T47D (cell line): ENCODE measurements at regions not wholly inside any gene's neighbourhood (a gene's known extent, or its start where the extent isn't known, plus 50 kb on each side); places are given as distances from the start of the nearest gene placed in this dataset.

Experiments used
- DNase-seq, 2 experiments: peaks; one replicate each; pipeline versions ENCODE4 v3.0.0 to v3.0.0-alpha.2; 2011 to 2012; ENCODE audit warnings: low read depth in 1 of 2, low spot score in 1 of 2
- JUND ChIP-seq: IDR thresholded peaks from 2 replicates; pipeline ENCODE4 v1.6.1; 2012; ENCODE audit warnings: low read depth
- in situ Hi-C: cut with HindIII; loops from 2 replicates; pipeline ENCODE4 v1.10.0; 2016; ENCODE audit warnings: low sequenced_read_pairs, low pct_unique_long_range_greater_than_20kb

GRCh38 chr22:46035380-46035741 lies 58.4 kb upstream of the WNT7B start:
- in situ Hi-C loops = no loop called here
- no peak for DNase-seq
- TF ChIP-seq JUND = no peak

- peak; percentile 93 to 98 for DNase-seq
- in situ Hi-C loops = no loop called here
- TF ChIP-seq JUND = no peak
Observed at GRCh38 chr22:46035742-46036557, 59.0 kb upstream of the WNT7B start.

- in situ Hi-C loops = no loop called here
- peak in 1 of 2 experiments; percentile 69 for DNase-seq
- TF ChIP-seq JUND = no peak
Observed at GRCh38 chr22:46036558-46037408, 59.8 kb upstream of the WNT7B start.

- DNase-seq = no peak
- in situ Hi-C loops = no loop called here
- no peak for TF ChIP-seq JUND
Observed at GRCh38 chr22:46038174-46038487, 61.2 kb upstream of the WNT7B start.

GRCh38 chr22:46038516-46039430 lies 61.8 kb upstream of the WNT7B start:
- in situ Hi-C loops = no loop called here
- DNase-seq = no peak
- TF ChIP-seq JUND = no peak

DNA sequence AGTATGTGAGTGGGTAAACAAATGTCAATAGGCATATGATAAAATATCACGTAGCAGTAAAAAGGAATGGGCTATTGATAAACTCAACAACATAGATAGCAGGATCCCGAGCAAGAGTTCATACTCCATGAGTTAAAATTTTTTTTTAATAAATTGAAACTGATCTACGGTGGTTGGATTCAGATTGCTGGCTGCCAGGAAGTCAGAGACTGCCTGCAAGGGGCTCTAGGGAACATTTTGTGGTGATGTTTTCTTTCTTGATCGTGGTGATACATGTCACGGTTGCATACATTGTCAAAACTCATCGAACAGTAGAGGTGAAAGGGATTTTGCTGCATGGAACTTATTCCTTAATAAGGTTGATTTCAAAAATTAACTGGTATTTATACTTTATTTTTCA lies 62.6 kb upstream of the WNT7B start:
- in situ Hi-C loops = no loop called here
- DNase-seq = no peak
- TF ChIP-seq JUND = no peak

- in situ Hi-C loops = no loop called here
- no peak for TF ChIP-seq JUND
- no peak for DNase-seq
Observed at GRCh38 chr22:46040471-46041465, 63.8 kb upstream of the WNT7B start.

- in situ Hi-C loops = no loop called here
- no peak for DNase-seq
- TF ChIP-seq JUND = no peak
Observed at GRCh38 chr22:46041642-46042041, 64.7 kb upstream of the WNT7B start.

- no peak for DNase-seq
- in situ Hi-C loops = no loop called here
Observed at GRCh38 chr22:46042786-46043185, 65.8 kb upstream of the WNT7B start.

DNA sequence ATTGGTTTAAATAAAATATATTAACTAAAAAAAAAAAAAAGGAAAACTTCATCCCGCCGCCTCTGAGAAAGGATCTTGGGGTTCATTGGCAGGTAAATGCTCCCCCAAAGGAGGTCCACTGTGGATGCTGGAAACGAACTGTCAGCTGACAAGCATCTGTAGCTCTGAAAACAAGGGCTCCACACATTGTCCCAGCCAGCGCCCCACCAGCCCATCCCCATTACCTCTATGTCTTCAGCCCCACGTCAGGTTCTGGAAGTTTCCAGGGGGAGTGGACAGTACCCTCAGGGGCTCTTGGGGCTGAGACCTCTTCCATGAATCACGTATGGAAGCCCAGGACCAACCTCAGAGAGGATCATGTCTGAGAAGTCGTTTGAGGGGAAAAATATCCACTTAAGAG lies 66.4 kb upstream of the WNT7B start:
- TF ChIP-seq JUND = no peak
- in situ Hi-C loops = no loop called here
- DNase-seq = no peak

More at GRCh38 chr22:46042786-46043185, 65.8 kb upstream of the WNT7B start:
- TF ChIP-seq JUND = no peak

DNA sequence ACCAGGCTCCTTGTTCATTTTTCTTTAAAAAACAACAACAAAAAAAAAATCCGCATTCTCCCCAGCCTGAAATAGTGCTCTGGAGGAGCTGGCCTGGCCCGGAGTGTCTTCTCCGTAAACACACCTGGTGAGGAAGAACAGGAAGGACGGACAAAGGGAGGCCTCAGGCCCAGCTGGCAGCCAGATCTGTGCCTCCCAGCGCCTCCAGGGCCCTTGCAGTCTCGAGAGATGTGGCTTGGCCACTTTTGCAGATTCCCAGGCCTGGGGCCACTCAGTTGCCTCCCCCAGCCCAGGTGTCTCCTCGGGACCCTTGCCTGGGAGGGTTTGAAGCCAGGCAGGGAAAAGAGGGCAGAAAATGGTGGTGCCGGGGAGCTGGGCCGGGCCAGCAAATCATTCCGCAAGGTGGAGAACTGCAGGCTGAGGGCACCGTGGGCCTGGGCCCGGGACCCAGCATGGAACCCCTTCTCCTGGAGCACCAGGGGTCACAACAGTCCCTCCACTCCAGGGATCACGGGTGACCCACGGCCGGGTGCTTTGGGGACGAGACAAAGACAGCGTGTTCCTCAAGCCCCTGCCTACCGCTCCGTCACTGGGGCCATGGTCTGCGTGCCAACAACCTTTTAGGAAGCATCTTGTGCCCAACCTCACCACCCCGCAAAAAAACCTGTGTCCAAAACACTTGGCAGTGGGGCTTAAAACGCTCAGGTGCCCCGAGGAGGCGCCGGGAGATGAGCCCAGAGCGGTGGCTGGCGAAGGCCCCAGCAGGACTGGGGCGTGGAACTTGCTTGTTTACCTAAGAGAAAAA lies 67.1 kb upstream of the WNT7B start:
- TF ChIP-seq JUND = no peak
- in situ Hi-C loops = no loop called here
- DNase-seq = peak in 1 of 2 experiments; percentile 84
